ENCODE measurements at regions not wholly inside any gene's neighbourhood (a gene's known extent, or its start where the extent isn't known, plus 50 kb on each side); places are given as distances from the start of the nearest gene placed in this dataset.

GRCh38 chr17:77508047-77508715 is 367.4 kb downstream of the SEC14L1 start (continued):
- TF ChIP-seq, protein P1, sequence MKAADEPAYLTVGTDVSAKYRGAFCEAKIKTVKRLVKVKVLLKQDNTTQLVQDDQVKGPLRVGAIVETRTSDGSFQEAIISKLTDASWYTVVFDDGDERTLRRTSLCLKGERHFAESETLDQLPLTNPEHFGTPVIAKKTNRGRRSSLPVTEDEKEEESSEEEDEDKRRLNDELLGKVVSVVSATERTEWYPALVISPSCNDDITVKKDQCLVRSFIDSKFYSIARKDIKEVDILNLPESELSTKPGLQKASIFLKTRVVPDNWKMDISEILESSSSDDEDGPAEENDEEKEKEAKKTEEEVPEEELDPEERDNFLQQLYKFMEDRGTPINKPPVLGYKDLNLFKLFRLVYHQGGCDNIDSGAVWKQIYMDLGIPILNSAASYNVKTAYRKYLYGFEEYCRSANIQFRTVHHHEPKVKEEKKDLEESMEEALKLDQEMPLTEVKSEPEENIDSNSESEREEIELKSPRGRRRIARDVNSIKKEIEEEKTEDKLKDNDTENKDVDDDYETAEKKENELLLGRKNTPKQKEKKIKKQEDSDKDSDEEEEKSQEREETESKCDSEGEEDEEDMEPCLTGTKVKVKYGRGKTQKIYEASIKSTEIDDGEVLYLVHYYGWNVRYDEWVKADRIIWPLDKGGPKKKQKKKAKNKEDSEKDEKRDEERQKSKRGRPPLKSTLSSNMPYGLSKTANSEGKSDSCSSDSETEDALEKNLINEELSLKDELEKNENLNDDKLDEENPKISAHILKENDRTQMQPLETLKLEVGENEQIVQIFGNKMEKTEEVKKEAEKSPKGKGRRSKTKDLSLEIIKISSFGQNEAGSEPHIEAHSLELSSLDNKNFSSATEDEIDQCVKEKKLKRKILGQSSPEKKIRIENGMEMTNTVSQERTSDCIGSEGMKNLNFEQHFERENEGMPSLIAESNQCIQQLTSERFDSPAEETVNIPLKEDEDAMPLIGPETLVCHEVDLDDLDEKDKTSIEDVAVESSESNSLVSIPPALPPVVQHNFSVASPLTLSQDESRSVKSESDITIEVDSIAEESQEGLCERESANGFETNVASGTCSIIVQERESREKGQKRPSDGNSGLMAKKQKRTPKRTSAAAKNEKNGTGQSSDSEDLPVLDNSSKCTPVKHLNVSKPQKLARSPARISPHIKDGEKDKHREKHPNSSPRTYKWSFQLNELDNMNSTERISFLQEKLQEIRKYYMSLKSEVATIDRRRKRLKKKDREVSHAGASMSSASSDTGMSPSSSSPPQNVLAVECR (CRISPR knock-in tag; IDR thresholded peaks at IDR 0.05; ENCODE audit: borderline replicate concordance): 0 out of 2 replicates have a peak, but pooled peaks have one; percentile 12
- TF ChIP-seq ZNF230 (CRISPR knock-in tag; IDR thresholded peaks at IDR 0.05) (no peak), PHF5A (CRISPR knock-in tag; IDR thresholded peaks at IDR 0.05; ENCODE audit: low read depth, unreplicated experiment) (no peak), FOSL2 (CRISPR knock-in tag; IDR thresholded peaks at IDR 0.05) (peak; percentile 87), ZNF30 (CRISPR knock-in tag; IDR thresholded peaks at IDR 0.05) (no peak), TFDP2 (CRISPR knock-in tag; IDR thresholded peaks at IDR 0.05) (no peak), MBD4 (IDR thresholded peaks at IDR 0.05; ENCODE audit: borderline replicate concordance, low read length) (no peak), TARDBP (CRISPR knock-in tag; IDR thresholded peaks at IDR 0.05) (no peak)
- TF ChIP-seq, protein P2, sequence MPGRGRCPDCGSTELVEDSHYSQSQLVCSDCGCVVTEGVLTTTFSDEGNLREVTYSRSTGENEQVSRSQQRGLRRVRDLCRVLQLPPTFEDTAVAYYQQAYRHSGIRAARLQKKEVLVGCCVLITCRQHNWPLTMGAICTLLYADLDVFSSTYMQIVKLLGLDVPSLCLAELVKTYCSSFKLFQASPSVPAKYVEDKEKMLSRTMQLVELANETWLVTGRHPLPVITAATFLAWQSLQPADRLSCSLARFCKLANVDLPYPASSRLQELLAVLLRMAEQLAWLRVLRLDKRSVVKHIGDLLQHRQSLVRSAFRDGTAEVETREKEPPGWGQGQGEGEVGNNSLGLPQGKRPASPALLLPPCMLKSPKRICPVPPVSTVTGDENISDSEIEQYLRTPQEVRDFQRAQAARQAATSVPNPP (CRISPR knock-in tag; IDR thresholded peaks at IDR 0.05): no peak
- TF ChIP-seq, protein P3, sequence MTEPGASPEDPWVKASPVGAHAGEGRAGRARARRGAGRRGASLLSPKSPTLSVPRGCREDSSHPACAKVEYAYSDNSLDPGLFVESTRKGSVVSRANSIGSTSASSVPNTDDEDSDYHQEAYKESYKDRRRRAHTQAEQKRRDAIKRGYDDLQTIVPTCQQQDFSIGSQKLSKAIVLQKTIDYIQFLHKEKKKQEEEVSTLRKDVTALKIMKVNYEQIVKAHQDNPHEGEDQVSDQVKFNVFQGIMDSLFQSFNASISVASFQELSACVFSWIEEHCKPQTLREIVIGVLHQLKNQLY (CRISPR knock-in tag; IDR thresholded peaks at IDR 0.05): 0 out of 2 replicates have a peak, but pooled peaks have one; percentile 22
- TF ChIP-seq, protein P4, sequence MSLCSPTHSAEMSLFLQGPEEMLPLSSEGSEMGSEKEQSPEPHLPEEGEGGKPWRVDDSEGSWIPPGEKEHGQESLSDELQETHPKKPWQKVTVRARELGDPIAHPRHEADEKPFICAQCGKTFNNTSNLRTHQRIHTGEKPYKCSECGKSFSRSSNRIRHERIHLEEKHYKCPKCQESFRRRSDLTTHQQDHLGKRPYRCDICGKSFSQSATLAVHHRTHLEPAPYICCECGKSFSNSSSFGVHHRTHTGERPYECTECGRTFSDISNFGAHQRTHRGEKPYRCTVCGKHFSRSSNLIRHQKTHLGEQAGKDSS (CRISPR knock-in tag; IDR thresholded peaks at IDR 0.05; ENCODE audit: borderline replicate concordance, low read depth): no peak
- TF ChIP-seq, protein P5, sequence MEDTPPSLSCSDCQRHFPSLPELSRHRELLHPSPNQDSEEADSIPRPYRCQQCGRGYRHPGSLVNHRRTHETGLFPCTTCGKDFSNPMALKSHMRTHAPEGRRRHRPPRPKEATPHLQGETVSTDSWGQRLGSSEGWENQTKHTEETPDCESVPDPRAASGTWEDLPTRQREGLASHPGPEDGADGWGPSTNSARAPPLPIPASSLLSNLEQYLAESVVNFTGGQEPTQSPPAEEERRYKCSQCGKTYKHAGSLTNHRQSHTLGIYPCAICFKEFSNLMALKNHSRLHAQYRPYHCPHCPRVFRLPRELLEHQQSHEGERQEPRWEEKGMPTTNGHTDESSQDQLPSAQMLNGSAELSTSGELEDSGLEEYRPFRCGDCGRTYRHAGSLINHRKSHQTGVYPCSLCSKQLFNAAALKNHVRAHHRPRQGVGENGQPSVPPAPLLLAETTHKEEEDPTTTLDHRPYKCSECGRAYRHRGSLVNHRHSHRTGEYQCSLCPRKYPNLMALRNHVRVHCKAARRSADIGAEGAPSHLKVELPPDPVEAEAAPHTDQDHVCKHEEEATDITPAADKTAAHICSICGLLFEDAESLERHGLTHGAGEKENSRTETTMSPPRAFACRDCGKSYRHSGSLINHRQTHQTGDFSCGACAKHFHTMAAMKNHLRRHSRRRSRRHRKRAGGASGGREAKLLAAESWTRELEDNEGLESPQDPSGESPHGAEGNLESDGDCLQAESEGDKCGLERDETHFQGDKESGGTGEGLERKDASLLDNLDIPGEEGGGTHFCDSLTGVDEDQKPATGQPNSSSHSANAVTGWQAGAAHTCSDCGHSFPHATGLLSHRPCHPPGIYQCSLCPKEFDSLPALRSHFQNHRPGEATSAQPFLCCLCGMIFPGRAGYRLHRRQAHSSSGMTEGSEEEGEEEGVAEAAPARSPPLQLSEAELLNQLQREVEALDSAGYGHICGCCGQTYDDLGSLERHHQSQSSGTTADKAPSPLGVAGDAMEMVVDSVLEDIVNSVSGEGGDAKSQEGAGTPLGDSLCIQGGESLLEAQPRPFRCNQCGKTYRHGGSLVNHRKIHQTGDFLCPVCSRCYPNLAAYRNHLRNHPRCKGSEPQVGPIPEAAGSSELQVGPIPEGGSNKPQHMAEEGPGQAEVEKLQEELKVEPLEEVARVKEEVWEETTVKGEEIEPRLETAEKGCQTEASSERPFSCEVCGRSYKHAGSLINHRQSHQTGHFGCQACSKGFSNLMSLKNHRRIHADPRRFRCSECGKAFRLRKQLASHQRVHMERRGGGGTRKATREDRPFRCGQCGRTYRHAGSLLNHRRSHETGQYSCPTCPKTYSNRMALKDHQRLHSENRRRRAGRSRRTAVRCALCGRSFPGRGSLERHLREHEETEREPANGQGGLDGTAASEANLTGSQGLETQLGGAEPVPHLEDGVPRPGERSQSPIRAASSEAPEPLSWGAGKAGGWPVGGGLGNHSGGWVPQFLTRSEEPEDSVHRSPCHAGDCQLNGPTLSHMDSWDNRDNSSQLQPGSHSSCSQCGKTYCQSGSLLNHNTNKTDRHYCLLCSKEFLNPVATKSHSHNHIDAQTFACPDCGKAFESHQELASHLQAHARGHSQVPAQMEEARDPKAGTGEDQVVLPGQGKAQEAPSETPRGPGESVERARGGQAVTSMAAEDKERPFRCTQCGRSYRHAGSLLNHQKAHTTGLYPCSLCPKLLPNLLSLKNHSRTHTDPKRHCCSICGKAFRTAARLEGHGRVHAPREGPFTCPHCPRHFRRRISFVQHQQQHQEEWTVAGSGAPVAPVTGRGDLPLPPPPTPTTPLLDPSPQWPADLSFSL (CRISPR knock-in tag; IDR thresholded peaks at IDR 0.05): no peak

Measured in HepG2 (cell line).